VCaP (cell line): ENCODE measurements at regions not wholly inside any gene's neighbourhood (a gene's known extent, or its start where the extent isn't known, plus 50 kb on each side); places are given as distances from the start of the nearest gene placed in this dataset.

Source experiments
- H3K27ac ChIP-seq: fragments of 450-650 bp; 2 replicates; pipeline ENCODE4 v1.5.1; 2017
- CTCF ChIP-seq: fragments of 450-650 bp; conservative IDR thresholded peaks from 2 replicates; pipeline ENCODE4 v1.5.1; 2017; ENCODE audit warnings: mild to moderate bottlenecking, moderate library complexity

- no peak for TF ChIP-seq CTCF
- no peak overlapping the region for H3K27ac ChIP-seq
Measured at GRCh38 chr11:112357488-112357887, 96.8 kb upstream of the PLET1 start.

GRCh38 chr11:112361396-112361795, 100.7 kb upstream of the PLET1 start:
- TF ChIP-seq CTCF = no peak

GRCh38 chr11:112363527-112363926, 102.9 kb upstream of the PLET1 start:
- H3K27ac ChIP-seq = no peak overlapping the region
- no peak for TF ChIP-seq CTCF

More at GRCh38 chr11:112361396-112361795, 100.7 kb upstream of the PLET1 start:
- H3K27ac ChIP-seq = no peak overlapping the region

GRCh38 chr11:112364962-112365481, 104.4 kb upstream of the PLET1 start:
- no peak overlapping the region for H3K27ac ChIP-seq
- no peak for TF ChIP-seq CTCF

- no peak for TF ChIP-seq CTCF
- no peak overlapping the region for H3K27ac ChIP-seq
Measured at GRCh38 chr11:112366012-112366411, 105.4 kb upstream of the PLET1 start.

- no peak overlapping the region for H3K27ac ChIP-seq
- TF ChIP-seq CTCF = no peak
Measured at GRCh38 chr11:112366777-112367176, 106.1 kb upstream of the PLET1 start.

- H3K27ac ChIP-seq = no peak overlapping the region
- no peak for TF ChIP-seq CTCF
Measured at GRCh38 chr11:112367461-112367860, 106.8 kb upstream of the PLET1 start.

- no peak for TF ChIP-seq CTCF
- H3K27ac ChIP-seq = no peak overlapping the region
Measured at GRCh38 chr11:112367895-112368294, 107.2 kb upstream of the PLET1 start.
